ENCODE measurements at regions not wholly inside any gene's neighbourhood (a gene's known extent, or its start where the extent isn't known, plus 50 kb on each side); places are given as distances from the start of the nearest gene placed in this dataset.
"Not testable (repeated sequence)": the region's sequence is repeated elsewhere in the genome, so short reads cannot be mapped to it uniquely, and the experiment has no call there.

- H3K27me3 ChIP-seq (ENCODE audit: control insufficient read depth in 2 of 2, insufficient read depth in 2 of 2, low read length in 2 of 2); H3K4me3 ChIP-seq (ENCODE audit: low read length in 2 of 2); H3K9me3 ChIP-seq (ENCODE audit: control insufficient read depth in 2 of 2, low read length in 2 of 2); H3K4me1 ChIP-seq (ENCODE audit: control insufficient read depth in 2 of 2, insufficient read depth in 2 of 2, low read length in 2 of 2); H3K36me3 ChIP-seq (ENCODE audit: control insufficient read depth in 2 of 2, insufficient read depth in 2 of 2, low read length in 2 of 2); H3K27ac ChIP-seq (ENCODE audit: low read depth in 2 of 2, low read length in 2 of 2); H3K9ac ChIP-seq (ENCODE audit: low read depth in 1 of 2, low read length in 2 of 2): not testable (repeated sequence)
Observed at GRCh38 chr5:60532796-60533195, 167.2 kb downstream of the DEPDC1B start.

GRCh38 chr5:60530144-60530848 is 169.7 kb downstream of the DEPDC1B start:
- not testable (repeated sequence) for H3K4me1 ChIP-seq (ENCODE audit: control insufficient read depth in 2 of 2, insufficient read depth in 2 of 2, low read length in 2 of 2); H3K27me3 ChIP-seq (ENCODE audit: control insufficient read depth in 2 of 2, insufficient read depth in 2 of 2, low read length in 2 of 2); H3K36me3 ChIP-seq (ENCODE audit: control insufficient read depth in 2 of 2, insufficient read depth in 2 of 2, low read length in 2 of 2); H3K9me3 ChIP-seq (ENCODE audit: control insufficient read depth in 2 of 2, low read length in 2 of 2); H3K27ac ChIP-seq (ENCODE audit: low read depth in 2 of 2, low read length in 2 of 2); H3K9ac ChIP-seq (ENCODE audit: low read depth in 1 of 2, low read length in 2 of 2); H3K4me3 ChIP-seq (ENCODE audit: low read length in 2 of 2)

- H3K9me3 ChIP-seq (ENCODE audit: control insufficient read depth in 2 of 2, low read length in 2 of 2), result no peaks in the 10 kb centered on the region
- no peaks in the 10 kb centered on the region for H3K36me3 ChIP-seq (ENCODE audit: control insufficient read depth in 2 of 2, insufficient read depth in 2 of 2, low read length in 2 of 2)
- H3K27me3 ChIP-seq (ENCODE audit: control insufficient read depth in 2 of 2, insufficient read depth in 2 of 2, low read length in 2 of 2), result no peaks in the 10 kb centered on the region
- no peak overlapping the region for H3K4me3 ChIP-seq (ENCODE audit: low read length in 2 of 2)
- H3K9ac ChIP-seq (ENCODE audit: low read depth in 1 of 2, low read length in 2 of 2), result no peak overlapping the region
- H3K4me1 ChIP-seq (ENCODE audit: control insufficient read depth in 2 of 2, insufficient read depth in 2 of 2, low read length in 2 of 2), result no peaks in the 10 kb centered on the region
- H3K27ac ChIP-seq (ENCODE audit: low read depth in 2 of 2, low read length in 2 of 2), result no peak overlapping the region
Observed at GRCh38 chr5:60529001-60529400, 171.0 kb downstream of the DEPDC1B start.

- Histone ChIP-seq H3K4me1 (ENCODE audit: control insufficient read depth in 2 of 2, insufficient read depth in 2 of 2, low read length in 2 of 2) (no peaks in the 10 kb centered on the region), H3K9me3 (ENCODE audit: control insufficient read depth in 2 of 2, low read length in 2 of 2) (no peaks in the 10 kb centered on the region), H3K27ac (ENCODE audit: low read depth in 2 of 2, low read length in 2 of 2) (no peak overlapping the region), H3K4me3 (ENCODE audit: low read length in 2 of 2) (no peak overlapping the region), H3K36me3 (ENCODE audit: control insufficient read depth in 2 of 2, insufficient read depth in 2 of 2, low read length in 2 of 2) (no peaks in the 10 kb centered on the region), H3K27me3 (ENCODE audit: control insufficient read depth in 2 of 2, insufficient read depth in 2 of 2, low read length in 2 of 2) (no peaks in the 10 kb centered on the region), H3K9ac (ENCODE audit: low read depth in 1 of 2, low read length in 2 of 2) (no peak overlapping the region)
Observed at GRCh38 chr5:60527072-60527471, 172.9 kb downstream of the DEPDC1B start.

- no peaks in the 10 kb centered on the region for H3K36me3 ChIP-seq (ENCODE audit: control insufficient read depth in 2 of 2, insufficient read depth in 2 of 2, low read length in 2 of 2)
- H3K9ac ChIP-seq (ENCODE audit: low read depth in 1 of 2, low read length in 2 of 2), result no peak overlapping the region
- no peaks in the 10 kb centered on the region for H3K27me3 ChIP-seq (ENCODE audit: control insufficient read depth in 2 of 2, insufficient read depth in 2 of 2, low read length in 2 of 2)
- no peak overlapping the region for H3K27ac ChIP-seq (ENCODE audit: low read depth in 2 of 2, low read length in 2 of 2)
- H3K4me1 ChIP-seq (ENCODE audit: control insufficient read depth in 2 of 2, insufficient read depth in 2 of 2, low read length in 2 of 2), result no peaks in the 10 kb centered on the region
- H3K4me3 ChIP-seq (ENCODE audit: low read length in 2 of 2), result no peak overlapping the region
- no peaks in the 10 kb centered on the region for H3K9me3 ChIP-seq (ENCODE audit: control insufficient read depth in 2 of 2, low read length in 2 of 2)
Observed at GRCh38 chr5:60526336-60526875, 173.6 kb downstream of the DEPDC1B start.

- Histone ChIP-seq H3K9ac (ENCODE audit: low read depth in 1 of 2, low read length in 2 of 2) (no peak overlapping the region), H3K9me3 (ENCODE audit: control insufficient read depth in 2 of 2, low read length in 2 of 2) (no peaks in the 10 kb centered on the region), H3K27me3 (ENCODE audit: control insufficient read depth in 2 of 2, insufficient read depth in 2 of 2, low read length in 2 of 2) (no peaks in the 10 kb centered on the region), H3K4me3 (ENCODE audit: low read length in 2 of 2) (peak overlapping the region in 1 of 2 donors; percentile 17), H3K36me3 (ENCODE audit: control insufficient read depth in 2 of 2, insufficient read depth in 2 of 2, low read length in 2 of 2) (no peaks in the 10 kb centered on the region), H3K4me1 (ENCODE audit: control insufficient read depth in 2 of 2, insufficient read depth in 2 of 2, low read length in 2 of 2) (no peaks in the 10 kb centered on the region), H3K27ac (ENCODE audit: low read depth in 2 of 2, low read length in 2 of 2) (peak overlapping the region in 1 of 2 donors; percentile 35)
Observed at GRCh38 chr5:60522292-60522905, 177.6 kb downstream of the DEPDC1B start.

- Histone ChIP-seq H3K27me3 (ENCODE audit: control insufficient read depth in 2 of 2, insufficient read depth in 2 of 2, low read length in 2 of 2) (no peaks in the 10 kb centered on the region), H3K4me1 (ENCODE audit: control insufficient read depth in 2 of 2, insufficient read depth in 2 of 2, low read length in 2 of 2) (no peaks in the 10 kb centered on the region), H3K9ac (ENCODE audit: low read depth in 1 of 2, low read length in 2 of 2) (no peak overlapping the region), H3K27ac (ENCODE audit: low read depth in 2 of 2, low read length in 2 of 2) (peak overlapping the region in 1 of 2 donors; percentile 35), H3K36me3 (ENCODE audit: control insufficient read depth in 2 of 2, insufficient read depth in 2 of 2, low read length in 2 of 2) (no peaks in the 10 kb centered on the region), H3K4me3 (ENCODE audit: low read length in 2 of 2) (peak overlapping the region in 1 of 2 donors; percentile 17), H3K9me3 (ENCODE audit: control insufficient read depth in 2 of 2, low read length in 2 of 2) (no peaks in the 10 kb centered on the region)
Observed at GRCh38 chr5:60521376-60522291, 178.3 kb downstream of the DEPDC1B start.

GRCh38 chr5:60520451-60521227 is 179.3 kb downstream of the DEPDC1B start:
- Histone ChIP-seq H3K27ac (ENCODE audit: low read depth in 2 of 2, low read length in 2 of 2) (peak overlapping the region in 1 of 2 donors; percentile 32), H3K4me1 (ENCODE audit: control insufficient read depth in 2 of 2, insufficient read depth in 2 of 2, low read length in 2 of 2) (no peaks in the 10 kb centered on the region)

GRCh38 chr5:60519372-60519771 is 180.6 kb downstream of the DEPDC1B start:
- Histone ChIP-seq H3K27ac (ENCODE audit: low read depth in 2 of 2, low read length in 2 of 2) (no peak overlapping the region), H3K4me1 (ENCODE audit: control insufficient read depth in 2 of 2, insufficient read depth in 2 of 2, low read length in 2 of 2) (no peaks in the 10 kb centered on the region), H3K27me3 (ENCODE audit: control insufficient read depth in 2 of 2, insufficient read depth in 2 of 2, low read length in 2 of 2) (no peaks in the 10 kb centered on the region), H3K9ac (ENCODE audit: low read depth in 1 of 2, low read length in 2 of 2) (no peak overlapping the region), H3K9me3 (ENCODE audit: control insufficient read depth in 2 of 2, low read length in 2 of 2) (no peaks in the 10 kb centered on the region), H3K36me3 (ENCODE audit: control insufficient read depth in 2 of 2, insufficient read depth in 2 of 2, low read length in 2 of 2) (no peaks in the 10 kb centered on the region), H3K4me3 (ENCODE audit: low read length in 2 of 2) (no peak overlapping the region)

More at GRCh38 chr5:60520451-60521227, 179.3 kb downstream of the DEPDC1B start:
- H3K4me3 ChIP-seq (ENCODE audit: low read length in 2 of 2), result no peak overlapping the region
- H3K27me3 ChIP-seq (ENCODE audit: control insufficient read depth in 2 of 2, insufficient read depth in 2 of 2, low read length in 2 of 2), result no peaks in the 10 kb centered on the region
- no peak overlapping the region for H3K9ac ChIP-seq (ENCODE audit: low read depth in 1 of 2, low read length in 2 of 2)
- no peaks in the 10 kb centered on the region for H3K36me3 ChIP-seq (ENCODE audit: control insufficient read depth in 2 of 2, insufficient read depth in 2 of 2, low read length in 2 of 2)
- H3K9me3 ChIP-seq (ENCODE audit: control insufficient read depth in 2 of 2, low read length in 2 of 2), result no peaks in the 10 kb centered on the region
